ENCODE measurements at regions not wholly inside any gene's neighbourhood (a gene's known extent, or its start where the extent isn't known, plus 50 kb on each side); places are given as distances from the start of the nearest gene placed in this dataset.
"Not testable (repeated sequence)": the region's sequence is repeated elsewhere in the genome, so short reads cannot be mapped to it uniquely, and the experiment has no call there.

DNA sequence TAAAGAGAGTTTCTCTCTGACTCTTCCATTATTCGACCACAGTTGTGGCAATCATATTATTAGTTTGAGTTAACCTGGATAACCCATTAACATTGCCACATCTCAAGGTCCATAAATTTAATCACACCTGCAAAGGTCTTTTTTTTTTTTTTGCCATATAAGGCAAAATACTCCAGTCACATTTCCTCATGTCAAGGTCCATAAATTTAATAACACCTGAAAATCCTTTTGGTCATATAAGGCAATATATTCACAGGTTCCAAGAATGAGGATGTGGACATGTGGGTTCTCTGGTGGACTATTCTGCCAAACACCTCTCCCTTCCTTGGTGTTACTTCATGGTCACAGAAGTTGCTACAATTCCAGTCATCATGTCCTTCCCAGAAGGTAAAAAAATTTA, 213.5 kb upstream of the COX7C start:
- Mint-ChIP-seq H3K9me3 (no peaks in the 10 kb centered on the region), H3K4me1 (ENCODE audit: low read depth) (no peaks in the 10 kb centered on the region), H3K27me3 (ENCODE audit: low read depth) (no peaks in the 10 kb centered on the region), H3K36me3 (ENCODE audit: low read depth) (no peaks in the 10 kb centered on the region), H3K4me3 (ENCODE audit: low read depth) (no peak overlapping the region), H3K27ac (no peak overlapping the region)
- intact Hi-C loops (cut with micrococcal nuclease) = no loop called here
- no peak for DNase-seq (ENCODE audit: low spot score)

DNA sequence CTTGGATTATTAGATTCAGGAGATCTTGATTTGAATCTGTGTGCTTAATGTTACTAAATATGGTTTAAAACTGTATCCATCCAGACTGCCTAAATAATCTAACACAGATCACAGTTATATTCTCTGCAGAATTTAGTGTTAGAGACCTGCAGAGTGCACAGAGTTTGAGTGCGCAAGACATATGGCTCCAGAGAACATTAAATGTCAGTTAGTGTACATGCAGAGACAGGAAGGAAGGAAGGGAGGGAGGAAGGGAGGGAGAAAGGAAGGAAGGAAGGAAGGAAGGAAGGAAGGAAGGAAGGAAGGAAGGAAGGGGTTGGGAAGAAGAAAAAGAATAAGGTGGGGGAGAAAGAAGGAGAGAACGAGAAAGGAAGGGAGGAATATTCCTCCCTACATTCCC, 210.0 kb upstream of the COX7C start:
- no peak overlapping the region for H3K27ac Mint-ChIP-seq
- no peaks in the 10 kb centered on the region for H3K9me3 Mint-ChIP-seq
- H3K36me3 Mint-ChIP-seq (ENCODE audit: low read depth) = no peaks in the 10 kb centered on the region

DNA sequence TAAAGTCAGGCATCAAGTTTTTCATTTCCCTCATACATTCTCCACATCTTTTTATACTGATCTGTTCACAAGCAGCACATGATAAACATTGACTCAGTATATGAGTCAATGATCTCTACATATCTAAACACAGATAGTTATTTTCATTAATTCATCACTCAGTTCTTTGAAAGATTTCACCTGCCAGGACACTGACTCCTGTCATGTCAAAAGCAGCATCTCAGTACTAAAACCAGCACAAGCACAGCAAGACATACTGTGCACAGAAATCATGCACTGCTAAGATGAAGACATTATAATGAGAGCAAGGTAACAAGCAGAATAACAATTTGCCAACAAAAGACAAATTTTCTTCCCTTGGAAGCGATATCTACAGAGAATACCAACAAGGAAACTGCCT, 206.1 kb upstream of the COX7C start:
- no peak for DNase-seq (ENCODE audit: low spot score)
- no peaks in the 10 kb centered on the region for H3K4me1 Mint-ChIP-seq (ENCODE audit: low read depth)
- no peaks in the 10 kb centered on the region for H3K9me3 Mint-ChIP-seq
- H3K36me3 Mint-ChIP-seq (ENCODE audit: low read depth) = no peaks in the 10 kb centered on the region
- no peak overlapping the region for H3K27ac Mint-ChIP-seq
- intact Hi-C loops (cut with micrococcal nuclease) = no loop called here
- H3K4me3 Mint-ChIP-seq (ENCODE audit: low read depth) = no peak overlapping the region
- no peaks in the 10 kb centered on the region for H3K27me3 Mint-ChIP-seq (ENCODE audit: low read depth)

More for the DNA sequence above, 210.0 kb upstream of the COX7C start:
- intact Hi-C loops (cut with micrococcal nuclease) = no loop called here
- H3K4me3 Mint-ChIP-seq (ENCODE audit: low read depth) = no peak overlapping the region
- no peak for DNase-seq (ENCODE audit: low spot score)
- no peaks in the 10 kb centered on the region for H3K4me1 Mint-ChIP-seq (ENCODE audit: low read depth)
- H3K27me3 Mint-ChIP-seq (ENCODE audit: low read depth) = no peaks in the 10 kb centered on the region

DNA sequence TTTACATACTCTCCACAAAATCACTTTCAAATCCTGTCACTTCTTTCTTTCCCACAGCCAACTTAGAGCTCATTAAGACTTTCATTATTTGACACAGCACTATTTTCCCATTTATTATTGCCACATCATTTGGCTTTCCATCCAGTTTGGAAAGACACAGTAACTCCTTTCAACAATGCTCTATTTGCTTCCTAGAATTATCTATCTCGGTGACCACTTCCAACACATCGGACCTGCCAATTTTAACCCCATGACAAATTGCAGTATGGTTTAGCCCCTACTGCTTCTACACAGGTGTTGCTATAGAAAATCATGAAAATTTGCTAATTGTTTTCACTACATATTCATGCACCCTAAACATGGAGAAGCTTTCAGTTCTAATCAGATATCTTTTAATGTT, 190.6 kb upstream of the COX7C start:
- H3K36me3 Mint-ChIP-seq (ENCODE audit: low read depth) = no peaks in the 10 kb centered on the region
- no peaks in the 10 kb centered on the region for H3K27me3 Mint-ChIP-seq (ENCODE audit: low read depth)
- H3K27ac Mint-ChIP-seq = no peak overlapping the region
- no peak for DNase-seq (ENCODE audit: low spot score)
- intact Hi-C loops (cut with micrococcal nuclease) = no loop called here
- no peaks in the 10 kb centered on the region for H3K4me1 Mint-ChIP-seq (ENCODE audit: low read depth)
- H3K4me3 Mint-ChIP-seq (ENCODE audit: low read depth) = no peak overlapping the region
- H3K9me3 Mint-ChIP-seq = no peaks in the 10 kb centered on the region

GRCh38 chr5:86439593-86440110, 178.1 kb upstream of the COX7C start:
- intact Hi-C loops (cut with micrococcal nuclease) = no loop called here
- no peak for DNase-seq (ENCODE audit: low spot score)

GRCh38 chr5:86442036-86442745, 175.6 kb upstream of the COX7C start:
- Mint-ChIP-seq H3K4me3 (ENCODE audit: low read depth) (no peak overlapping the region), H3K4me1 (ENCODE audit: low read depth) (no peaks in the 10 kb centered on the region), H3K27me3 (ENCODE audit: low read depth) (no peaks in the 10 kb centered on the region), H3K36me3 (ENCODE audit: low read depth) (no peaks in the 10 kb centered on the region), H3K27ac (no peak overlapping the region), H3K9me3 (no peaks in the 10 kb centered on the region)
- DNase-seq (ENCODE audit: low spot score) = no peak
- intact Hi-C loops (cut with micrococcal nuclease) = no loop called here

More at GRCh38 chr5:86439593-86440110, 178.1 kb upstream of the COX7C start:
- Mint-ChIP-seq H3K27me3 (ENCODE audit: low read depth) (no peaks in the 10 kb centered on the region), H3K9me3 (no peaks in the 10 kb centered on the region), H3K27ac (no peak overlapping the region), H3K36me3 (ENCODE audit: low read depth) (no peaks in the 10 kb centered on the region), H3K4me1 (ENCODE audit: low read depth) (no peaks in the 10 kb centered on the region), H3K4me3 (ENCODE audit: low read depth) (no peak overlapping the region)

GRCh38 chr5:86447362-86447761, 170.4 kb upstream of the COX7C start:
- Mint-ChIP-seq H3K36me3 (ENCODE audit: low read depth) (no peaks in the 10 kb centered on the region), H3K9me3 (no peaks in the 10 kb centered on the region), H3K4me3 (ENCODE audit: low read depth) (no peak overlapping the region), H3K27me3 (ENCODE audit: low read depth) (no peaks in the 10 kb centered on the region), H3K27ac (no peak overlapping the region), H3K4me1 (ENCODE audit: low read depth) (no peaks in the 10 kb centered on the region)
- intact Hi-C loops (cut with micrococcal nuclease) = no loop called here
- DNase-seq (ENCODE audit: low spot score) = no peak

GRCh38 chr5:86452251-86452650, 165.5 kb upstream of the COX7C start:
- H3K27me3 Mint-ChIP-seq (ENCODE audit: low read depth) = no peaks in the 10 kb centered on the region
- no peaks in the 10 kb centered on the region for H3K4me1 Mint-ChIP-seq (ENCODE audit: low read depth)
- no peak overlapping the region for H3K4me3 Mint-ChIP-seq (ENCODE audit: low read depth)
- no peak for DNase-seq (ENCODE audit: low spot score)
- H3K36me3 Mint-ChIP-seq (ENCODE audit: low read depth) = no peaks in the 10 kb centered on the region
- no peaks in the 10 kb centered on the region for H3K9me3 Mint-ChIP-seq
- intact Hi-C loops (cut with micrococcal nuclease) = no loop called here
- H3K27ac Mint-ChIP-seq = no peak overlapping the region

DNA sequence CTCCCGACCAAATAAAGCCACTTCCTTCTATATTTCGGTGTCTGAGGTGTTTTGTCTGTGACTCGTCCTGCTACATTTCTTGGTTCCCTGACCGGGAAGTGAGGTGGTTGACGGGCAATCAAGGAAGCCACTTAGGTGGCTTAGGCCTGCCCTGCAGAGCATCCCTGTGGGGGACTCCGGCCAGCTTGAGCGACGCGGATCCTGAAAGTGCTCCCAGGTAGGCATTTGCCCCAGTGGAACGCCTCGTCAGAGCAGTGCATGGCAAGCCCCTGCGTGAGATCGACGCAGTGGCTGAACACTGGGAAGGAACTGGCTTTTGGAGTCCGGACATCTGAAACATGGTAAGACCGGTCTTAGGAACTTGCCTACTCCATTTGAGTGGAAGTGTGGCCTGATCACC, 157.2 kb upstream of the COX7C start:
- intact Hi-C loops (cut with micrococcal nuclease) = no loop called here
- H3K27ac Mint-ChIP-seq = no peak overlapping the region
- H3K4me3 Mint-ChIP-seq (ENCODE audit: low read depth) = no peak overlapping the region
- no peaks in the 10 kb centered on the region for H3K36me3 Mint-ChIP-seq (ENCODE audit: low read depth)
- H3K9me3 Mint-ChIP-seq = peaks cover 25% of the 10 kb centered on the region
- no peak for DNase-seq (ENCODE audit: low spot score)
- H3K4me1 Mint-ChIP-seq (ENCODE audit: low read depth) = no peaks in the 10 kb centered on the region
- H3K27me3 Mint-ChIP-seq (ENCODE audit: low read depth) = no peaks in the 10 kb centered on the region

DNA sequence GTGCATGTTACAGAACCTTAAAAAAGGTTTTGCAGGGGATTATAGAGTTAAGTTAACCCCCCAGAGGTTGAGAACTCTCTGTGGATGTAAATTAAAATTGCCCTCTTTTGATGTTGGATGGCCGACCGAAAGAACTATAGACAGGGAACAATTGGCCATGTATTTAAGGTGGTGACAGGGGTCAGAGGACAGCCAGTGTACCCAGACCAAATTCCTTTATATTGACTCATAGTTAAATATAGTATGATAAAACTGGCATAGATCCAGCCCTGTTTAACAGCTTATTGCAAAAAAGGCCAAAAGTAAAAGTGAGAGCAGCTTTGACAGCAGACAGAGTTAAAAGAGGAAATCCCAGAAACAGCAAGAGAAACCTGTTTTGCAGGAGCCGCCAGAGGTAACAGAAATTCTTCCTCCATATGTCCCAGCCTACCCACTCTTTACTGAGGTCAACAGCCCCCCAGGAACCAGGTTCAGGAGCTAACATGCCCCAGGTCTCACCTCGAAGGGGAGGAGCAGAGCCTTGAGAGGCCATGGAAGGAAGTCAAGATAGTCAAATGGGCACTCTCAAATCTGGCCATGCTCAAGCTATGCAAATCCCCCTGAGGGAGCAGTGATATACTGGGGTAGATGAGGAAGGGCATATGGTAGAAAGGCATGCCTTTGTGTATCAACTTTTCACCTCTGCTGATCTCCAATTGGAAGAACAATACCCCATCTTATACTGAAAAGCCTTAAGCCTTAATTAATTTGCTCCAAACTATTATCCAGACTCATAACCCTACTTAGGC, 156.4 kb upstream of the COX7C start:
- no peak for DNase-seq (ENCODE audit: low spot score)
- Mint-ChIP-seq H3K27me3 (ENCODE audit: low read depth) (no peaks in the 10 kb centered on the region), H3K27ac (no peak overlapping the region), H3K4me3 (ENCODE audit: low read depth) (no peak overlapping the region), H3K4me1 (ENCODE audit: low read depth) (no peaks in the 10 kb centered on the region), H3K36me3 (ENCODE audit: low read depth) (no peaks in the 10 kb centered on the region), H3K9me3 (peaks cover 31% of the 10 kb centered on the region)
- intact Hi-C loops (cut with micrococcal nuclease) = no loop called here

GRCh38 chr5:86463339-86463738, 154.4 kb upstream of the COX7C start:
- Mint-ChIP-seq H3K36me3 (ENCODE audit: low read depth) (no peaks in the 10 kb centered on the region), H3K4me3 (ENCODE audit: low read depth) (no peak overlapping the region), H3K4me1 (ENCODE audit: low read depth) (no peaks in the 10 kb centered on the region), H3K9me3 (peaks cover 36% of the 10 kb centered on the region), H3K27ac (no peak overlapping the region), H3K27me3 (ENCODE audit: low read depth) (no peaks in the 10 kb centered on the region)
- DNase-seq (ENCODE audit: low spot score) = no peak
- intact Hi-C loops (cut with micrococcal nuclease) = no loop called here

- Mint-ChIP-seq H3K27ac (no peak overlapping the region), H3K9me3 (peaks cover 32% of the 10 kb centered on the region), H3K4me3 (ENCODE audit: low read depth) (no peak overlapping the region), H3K4me1 (ENCODE audit: low read depth) (no peaks in the 10 kb centered on the region), H3K27me3 (ENCODE audit: low read depth) (no peaks in the 10 kb centered on the region), H3K36me3 (ENCODE audit: low read depth) (no peaks in the 10 kb centered on the region)
- DNase-seq (ENCODE audit: low spot score) = no peak
- intact Hi-C loops (cut with micrococcal nuclease) = no loop called here
Observed at GRCh38 chr5:86465052-86465838, 152.5 kb upstream of the COX7C start.

DNA sequence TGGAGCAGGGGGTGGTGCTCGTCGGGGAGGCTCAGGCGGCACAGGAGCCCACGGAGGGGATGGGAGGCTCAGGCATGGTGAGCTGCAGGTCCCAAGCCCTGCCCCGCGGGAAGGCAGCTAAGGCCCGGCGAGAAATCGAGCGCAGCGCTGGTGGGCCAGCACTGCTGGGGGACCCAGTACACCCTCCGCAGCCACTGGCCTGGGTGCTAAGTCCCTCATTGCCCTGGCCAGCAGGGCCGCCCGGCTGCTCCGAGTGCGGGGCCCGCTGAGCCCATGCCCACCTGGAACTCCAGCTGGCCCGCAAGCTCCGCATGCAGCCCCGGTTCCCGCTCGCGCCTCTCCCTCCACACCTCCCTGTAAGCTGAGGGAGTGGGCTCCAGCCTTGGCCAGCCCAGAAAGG, 151.0 kb upstream of the COX7C start:
- H3K27me3 Mint-ChIP-seq (ENCODE audit: low read depth); H3K4me1 Mint-ChIP-seq (ENCODE audit: low read depth); DNase-seq (ENCODE audit: low spot score); intact Hi-C loops (cut with micrococcal nuclease); H3K27ac Mint-ChIP-seq; H3K36me3 Mint-ChIP-seq (ENCODE audit: low read depth); H3K4me3 Mint-ChIP-seq (ENCODE audit: low read depth): not testable (repeated sequence)
- H3K9me3 Mint-ChIP-seq = peaks cover 29% of the 10 kb centered on the region

Measured in activated T-helper 2 cell treated with anti-CD3 and anti-CD28 coated beads, Interferon-gamma antibody, Interleukin-2, Interleukin-4, amounts not matched to agents 10 μg/mL and 5 μg/mL and 100 μg/mL, durations not matched to agents 14 hours and 24 hours and 36 hours (primary cell).